ENCODE measurements at regions not wholly inside any gene's neighbourhood (a gene's known extent, or its start where the extent isn't known, plus 50 kb on each side); places are given as distances from the start of the nearest gene placed in this dataset.

- no peak overlapping the region for H3K27ac ChIP-seq
- no peaks in the 10 kb centered on the region for H3K36me3 ChIP-seq
- DNase-seq (ENCODE audit: low spot score) = no peak
- Mint-ChIP-seq H3K9me3 (peaks cover 6% of the 10 kb centered on the region), H3K36me3 (no peaks in the 10 kb centered on the region), H3K27ac (no peak overlapping the region), H3K4me3 (no peak overlapping the region), H3K4me1 (peaks cover 4% of the 10 kb centered on the region), H3K27me3 (ENCODE audit: insufficient read depth, low read depth) (peaks cover 5% of the 10 kb centered on the region)
- no peaks in the 10 kb centered on the region for H3K79me2 ChIP-seq (ENCODE audit: low read depth)
- H3F3A ChIP-seq (ENCODE audit: low read depth) = no peaks in the 10 kb centered on the region
- no peaks in the 10 kb centered on the region for H3K27me3 ChIP-seq
- no peaks in the 10 kb centered on the region for H3K9me3 ChIP-seq (ENCODE audit: low read depth)
- TF ChIP-seq EZH2phosphoT487 (IDR thresholded peaks at IDR 0.05) (no peak), EZH2 (IDR thresholded peaks at IDR 0.05) (no peak), CTCF (IDR thresholded peaks at IDR 0.05) (no peak)
- H3K4me2 ChIP-seq = no peak overlapping the region
- H4K20me1 ChIP-seq (ENCODE audit: low read depth) = no peaks in the 10 kb centered on the region
- no peak overlapping the region for H3K4me3 ChIP-seq
- no peak overlapping the region for H3K9ac ChIP-seq
- no peaks in the 10 kb centered on the region for H3K4me1 ChIP-seq
- no peak overlapping the region for H2AFZ ChIP-seq (replicated peaks)
Observed at GRCh38 chr6:1117530-1118286, 194.2 kb upstream of the FOXQ1 start.

- Histone ChIP-seq H2AFZ (replicated peaks) (no peak overlapping the region), H3K9me3 (ENCODE audit: low read depth) (no peaks in the 10 kb centered on the region), H3K4me3 (no peak overlapping the region), H3K36me3 (no peaks in the 10 kb centered on the region), H4K20me1 (ENCODE audit: low read depth) (no peaks in the 10 kb centered on the region), H3K27me3 (peaks cover 4% of the 10 kb centered on the region), H3K9ac (no peak overlapping the region), H3F3A (ENCODE audit: low read depth) (no peaks in the 10 kb centered on the region), H3K27ac (no peak overlapping the region), H3K79me2 (ENCODE audit: low read depth) (no peaks in the 10 kb centered on the region), H3K4me2 (no peak overlapping the region), H3K4me1 (no peaks in the 10 kb centered on the region)
- H3K27me3 Mint-ChIP-seq (ENCODE audit: insufficient read depth, low read depth) = peaks cover 9% of the 10 kb centered on the region
- no peaks in the 10 kb centered on the region for H3K36me3 Mint-ChIP-seq
- no peak overlapping the region for H3K4me3 Mint-ChIP-seq
- peaks cover 4% of the 10 kb centered on the region for H3K4me1 Mint-ChIP-seq
- no peak for DNase-seq (ENCODE audit: low spot score)
- H3K27ac Mint-ChIP-seq = no peak overlapping the region
- peaks cover 6% of the 10 kb centered on the region for H3K9me3 Mint-ChIP-seq
- no peak for TF ChIP-seq EZH2 (IDR thresholded peaks at IDR 0.05)
- TF ChIP-seq CTCF (IDR thresholded peaks at IDR 0.05) = no peak
- TF ChIP-seq EZH2phosphoT487 (IDR thresholded peaks at IDR 0.05) = no peak
Observed at GRCh38 chr6:1116149-1116548, 195.7 kb upstream of the FOXQ1 start.

- no peak overlapping the region for H3K9ac ChIP-seq
Observed at GRCh38 chr6:1113916-1114540, 197.9 kb upstream of the FOXQ1 start.

More at GRCh38 chr6:1113916-1114540, 197.9 kb upstream of the FOXQ1 start:
- Mint-ChIP-seq H3K4me1 (peaks cover 4% of the 10 kb centered on the region), H3K27me3 (ENCODE audit: insufficient read depth, low read depth) (peaks cover 11% of the 10 kb centered on the region), H3K27ac (no peak overlapping the region), H3K9me3 (peaks cover 2% of the 10 kb centered on the region), H3K36me3 (no peaks in the 10 kb centered on the region), H3K4me3 (no peak overlapping the region)
- Histone ChIP-seq H2AFZ (replicated peaks) (no peak overlapping the region), H3K79me2 (ENCODE audit: low read depth) (no peaks in the 10 kb centered on the region), H4K20me1 (ENCODE audit: low read depth) (no peaks in the 10 kb centered on the region), H3K27ac (no peak overlapping the region), H3K4me3 (no peak overlapping the region), H3K4me2 (no peak overlapping the region), H3K36me3 (no peaks in the 10 kb centered on the region), H3K4me1 (no peaks in the 10 kb centered on the region), H3K27me3 (peaks cover 4% of the 10 kb centered on the region), H3K9me3 (ENCODE audit: low read depth) (no peaks in the 10 kb centered on the region), H3F3A (ENCODE audit: low read depth) (no peaks in the 10 kb centered on the region)
- DNase-seq (ENCODE audit: low spot score) = no peak
- TF ChIP-seq EZH2 (IDR thresholded peaks at IDR 0.05) (no peak), CTCF (IDR thresholded peaks at IDR 0.05) (no peak), EZH2phosphoT487 (IDR thresholded peaks at IDR 0.05) (no peak)
